ENCODE measurements at regions not wholly inside any gene's neighbourhood (a gene's known extent, or its start where the extent isn't known, plus 50 kb on each side); places are given as distances from the start of the nearest gene placed in this dataset.

DNA sequence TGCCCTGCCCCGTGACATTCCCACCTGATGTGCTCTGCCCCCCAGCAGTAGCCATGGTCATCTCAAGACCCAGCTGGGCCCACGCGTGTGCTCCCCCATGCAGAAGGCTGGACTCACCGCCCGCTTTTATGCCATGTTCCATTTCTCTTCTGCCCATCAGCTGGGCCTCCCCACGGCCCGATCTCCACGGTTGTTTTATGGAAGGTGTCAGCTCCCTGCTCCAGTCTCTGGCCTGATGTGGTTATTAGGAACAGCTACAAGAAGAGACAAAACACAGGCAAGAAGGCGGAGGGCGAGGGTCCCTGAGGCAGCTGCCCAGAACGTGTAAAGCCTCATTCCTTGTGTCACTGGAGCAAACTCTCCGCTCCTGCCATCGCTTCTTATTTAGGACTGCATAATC is 50.2 kb upstream of the DISP3 start:
- H3K27ac ChIP-seq (ENCODE audit: low read depth in 2 of 2, low read length in 1 of 2) = no peak overlapping the region
- WGBS, 2 donors = 83 to 88% methylated on average over 13 of the region's 13 CpGs
- H3K4me3 ChIP-seq (ENCODE audit: low read depth in 1 of 2, low read length in 2 of 2) = no peak overlapping the region
- no peaks in the 10 kb centered on the region for H3K36me3 ChIP-seq (ENCODE audit: control insufficient read depth in 2 of 2, insufficient read depth in 2 of 2, low read length in 1 of 2)
- H3K27me3 ChIP-seq (ENCODE audit: control insufficient read depth in 1 of 2, insufficient read depth in 2 of 2, low read length in 2 of 2) = no peaks in the 10 kb centered on the region
- peaks cover 0 to 2% of the 10 kb centered on the region in 2 donors for H3K4me1 ChIP-seq (ENCODE audit: control insufficient read depth in 2 of 2, insufficient read depth in 2 of 2, low read length in 1 of 2)
- no peaks in the 10 kb centered on the region for H3K9me3 ChIP-seq (ENCODE audit: control insufficient read depth in 2 of 2, insufficient read depth in 1 of 2, low read depth in 1 of 2, low read length in 1 of 2)
